SK-N-SH treated with all-trans-retinoic acid at 6 μM for 48 hours (cell line): ENCODE measurements at regions not wholly inside any gene's neighbourhood (a gene's known extent, or its start where the extent isn't known, plus 50 kb on each side); places are given as distances from the start of the nearest gene placed in this dataset.

Experiments
- CREB5 ChIP-seq: fragments of 250-450 bp; sonication (Bioruptor Pico); IDR thresholded peaks from 2 replicates; pipeline ENCODE4 v1.5.1; 2020; ENCODE audit warnings: low read depth, mild to moderate bottlenecking, moderate library complexity
- ESRRG ChIP-seq: fragments of 250-450 bp; sonication (Bioruptor Pico); IDR thresholded peaks from 2 replicates; pipeline ENCODE4 v1.6.1; 2021; ENCODE audit warnings: mild to moderate bottlenecking
- PATZ1 ChIP-seq: fragments of 250-450 bp; sonication (Bioruptor Pico); IDR thresholded peaks from 2 replicates; pipeline ENCODE4 v1.8.0; 2020; ENCODE audit warnings: mild to moderate bottlenecking, moderate library complexity, borderline replicate concordance
- TCF4 ChIP-seq: fragments of 250-450 bp; sonication (Bioruptor Pico); IDR thresholded peaks from 2 replicates; pipeline ENCODE4 v1.8.0; 2021; ENCODE audit warnings: mild to moderate bottlenecking, moderate library complexity, borderline replicate concordance
- TSHZ2 ChIP-seq: fragments of 250-450 bp; sonication (Bioruptor Pico); IDR thresholded peaks from 2 replicates; pipeline ENCODE4 v1.5.0; 2020; ENCODE audit warnings: mild to moderate bottlenecking, moderate library complexity
- ZFP30 ChIP-seq: fragments of 450-650 bp; formaldehyde crosslinking; IDR thresholded peaks from 2 replicates; pipeline ENCODE4 v1.5.0; 2022; ENCODE audit warnings: mild to moderate bottlenecking, moderate library complexity
- ZNF8 ChIP-seq: fragments of 450-650 bp; formaldehyde crosslinking; IDR thresholded peaks from 2 replicates; pipeline ENCODE4 v1.5.0; 2020; ENCODE audit warnings: mild to moderate bottlenecking, moderate library complexity

DNA sequence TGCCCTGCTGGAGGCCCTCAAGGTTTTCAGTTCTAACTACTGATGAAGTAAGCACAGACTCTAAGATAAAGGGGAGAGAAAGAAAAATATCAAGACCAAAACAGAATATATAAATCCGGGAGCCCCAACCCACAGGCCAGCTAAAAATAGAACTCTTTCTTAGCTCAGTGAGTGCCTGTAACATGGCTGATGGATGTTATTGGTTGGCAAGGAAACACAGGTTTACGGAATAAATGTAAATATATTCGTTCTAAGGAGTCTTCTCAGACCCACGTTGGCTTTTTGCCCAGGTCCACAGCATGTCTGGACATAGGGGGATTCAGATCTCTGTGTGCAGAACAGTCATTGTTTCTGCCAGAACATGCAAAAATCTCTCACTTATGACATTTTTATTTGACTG lies 139.0 kb upstream of the SERPINE2 start:
- TF ChIP-seq PATZ1 (CRISPR knock-in tag) (no peak), TCF4 (CRISPR knock-in tag) (no peak), ESRRG (CRISPR knock-in tag) (no peak), CREB5 (CRISPR knock-in tag) (no peak), ZNF8 (CRISPR knock-in tag) (no peak), ZFP30 (CRISPR knock-in tag) (no peak), TSHZ2 (CRISPR knock-in tag) (no peak)
